Esophagus muscularis mucosa (tissue), 4 donors: ENCODE measurements at regions not wholly inside any gene's neighbourhood (a gene's known extent, or its start where the extent isn't known, plus 50 kb on each side); places are given as distances from the start of the nearest gene placed in this dataset.

ENCODE experiments used
- DNase-seq: peaks from one replicate; pipeline ENCODE4 v3.0.0-alpha.2; 2017; ENCODE audit errors: extremely low spot score
- H3K27ac ChIP-seq, 4 donors: fragments of 200-600 bp; sonication (generic); replicated peaks in 1 of 4; 1 replicate in 3 of 4; 2 replicates in 1 of 4; pipeline ENCODE4 v1.5.1; 2016 to 2019; ENCODE audit warnings: mild to moderate bottlenecking in 1 of 4
- H3K27me3 ChIP-seq, 4 donors: fragments of 200-600 bp; sonication (generic); one replicate each; pipeline versions ENCODE4 v1.5.1 to v1.6.0; 2016 to 2019
- H3K36me3 ChIP-seq, 4 donors: fragments of 200-600 bp; sonication (generic); one replicate each; pipeline ENCODE4 v1.5.1; 2016 to 2019
- H3K4me1 ChIP-seq, 4 donors: fragments of 200-600 bp; sonication (generic); one replicate each; pipeline ENCODE4 v1.5.1; 2016 to 2019
- H3K4me3 ChIP-seq, 4 donors: fragments of 200-600 bp; sonication (generic); 1 replicate in 2 of 4; 2 replicates in 2 of 4; pipeline ENCODE4 v1.5.1; 2016 to 2019; ENCODE audit warnings: mild to moderate bottlenecking in 4 of 4, moderate library complexity in 1 of 4
- H3K9me3 ChIP-seq, 4 donors: fragments of 200-600 bp; sonication (generic); 1 replicate in 3 of 4; 2 replicates in 1 of 4; pipeline ENCODE4 v1.5.1; 2016 to 2019
- CTCF ChIP-seq, 3 experiments: fragments of 200-600 bp in 2 of 3; fragments of 450-650 bp in 1 of 3; sonication (generic) in 2 of 3; IDR thresholded peaks; one replicate each; pipeline ENCODE4 v1.5.1; 2017 to 2019; ENCODE audit warnings: antibody characterized with exemption in 3 of 3, mild to moderate bottlenecking in 2 of 3, moderate library complexity in 1 of 3
- EP300 ChIP-seq: sonication (generic); formaldehyde crosslinking; IDR thresholded peaks from one replicate; pipeline ENCODE4 v1.6.1; 2017; ENCODE audit warnings: antibody characterized with exemption
- POLR2A ChIP-seq: fragments of 450-650 bp; IDR thresholded peaks from one replicate; pipeline ENCODE4 v1.6.1; 2017; ENCODE audit warnings: antibody characterized with exemption, moderate library complexity, mild to moderate bottlenecking, low read depth
- POLR2AphosphoS5 ChIP-seq, 2 donors: sonication (generic); formaldehyde crosslinking; IDR thresholded peaks; one replicate each; pipeline ENCODE4 v1.6.1; 2017; ENCODE audit warnings: antibody characterized with exemption in 2 of 2
- WGBS: methylation state at CpG from one replicate; pipeline ENCODE4 v1.1.5; 2018; 5-methylcytosine and 5-hydroxymethylcytosine counted together
- intact Hi-C: fragments of 100-400 bp; cut with DNase I; formaldehyde crosslinking; loops from one replicate; pipeline ENCODE4 v1.15.1; 2023

- 92% methylated on average over 5 of the region's 5 CpGs for WGBS
- no peak for TF ChIP-seq POLR2AphosphoS5 (IDR thresholded peaks at IDR 0.05)
- TF ChIP-seq EP300 = no peak
- no peak for TF ChIP-seq CTCF (IDR thresholded peaks at IDR 0.05)
- no peak for TF ChIP-seq POLR2A
- Histone ChIP-seq H3K4me3 (no peak overlapping the region), H3K36me3 (no peaks in the 10 kb centered on the region), H3K27ac (no peak overlapping the region), H3K27me3 (no peaks in the 10 kb centered on the region), H3K9me3 (no peaks in the 10 kb centered on the region), H3K4me1 (peaks cover 0 to 9% (median 0%) of the 10 kb centered on the region in 4 donors)
- intact Hi-C loops = no loop called here
- no peak for DNase-seq
Observed at GRCh38 chr6:139823099-139823807, 448.8 kb upstream of the CITED2 start.

GRCh38 chr6:139821676-139822223 lies 447.3 kb upstream of the CITED2 start:
- no peaks in the 10 kb centered on the region for H3K27me3 ChIP-seq
- WGBS = 57% methylated on average over 2 of the region's 2 CpGs
- peaks cover 0 to 9% (median 0%) of the 10 kb centered on the region in 4 donors for H3K4me1 ChIP-seq
- no peaks in the 10 kb centered on the region for H3K9me3 ChIP-seq
- H3K4me3 ChIP-seq = no peak overlapping the region
- intact Hi-C loops = no loop called here
- DNase-seq = no peak
- no peaks in the 10 kb centered on the region for H3K36me3 ChIP-seq
- no peak overlapping the region for H3K27ac ChIP-seq
- TF ChIP-seq CTCF (IDR thresholded peaks at IDR 0.05) = no peak
- no peak for TF ChIP-seq POLR2AphosphoS5 (IDR thresholded peaks at IDR 0.05)
- TF ChIP-seq EP300 = no peak
- TF ChIP-seq POLR2A = no peak

- H3K27ac ChIP-seq = no peak overlapping the region
Observed at GRCh38 chr6:139820210-139820609, 445.8 kb upstream of the CITED2 start.

GRCh38 chr6:139819776-139820175 lies 445.3 kb upstream of the CITED2 start:
- no peak for DNase-seq
- Histone ChIP-seq H3K9me3 (no peaks in the 10 kb centered on the region), H3K27ac (no peak overlapping the region), H3K4me1 (peaks cover 0 to 9% (median 0%) of the 10 kb centered on the region in 4 donors), H3K4me3 (no peak overlapping the region), H3K36me3 (no peaks in the 10 kb centered on the region), H3K27me3 (no peaks in the 10 kb centered on the region)
- WGBS = 79% methylated on average over 4 of the region's 4 CpGs
- intact Hi-C loops = no loop called here
- TF ChIP-seq POLR2A (no peak), CTCF (IDR thresholded peaks at IDR 0.05) (no peak), EP300 (no peak), POLR2AphosphoS5 (IDR thresholded peaks at IDR 0.05) (no peak)

More at GRCh38 chr6:139820210-139820609, 445.8 kb upstream of the CITED2 start:
- TF ChIP-seq EP300 (no peak), POLR2A (no peak), CTCF (IDR thresholded peaks at IDR 0.05) (no peak), POLR2AphosphoS5 (IDR thresholded peaks at IDR 0.05) (no peak)
- intact Hi-C loops = no loop called here
- Histone ChIP-seq H3K9me3 (no peaks in the 10 kb centered on the region), H3K27me3 (no peaks in the 10 kb centered on the region), H3K4me3 (no peak overlapping the region), H3K36me3 (no peaks in the 10 kb centered on the region), H3K4me1 (peaks cover 0 to 9% (median 0%) of the 10 kb centered on the region in 4 donors)
- 88% methylated on average over 1 of the region's 1 CpG for WGBS
- no peak for DNase-seq
